Tibial nerve (tissue), 4 donors: ENCODE measurements at regions not wholly inside any gene's neighbourhood (a gene's known extent, or its start where the extent isn't known, plus 50 kb on each side); places are given as distances from the start of the nearest gene placed in this dataset.

Experiments
- DNase-seq, 2 donors: peaks; one replicate each; pipeline ENCODE4 v3.0.0-alpha.2; 2019; ENCODE audit warnings: low spot score in 2 of 2
- H3K27ac ChIP-seq, 4 donors: fragments of 200-600 bp; sonication (generic) in 3 of 4; one replicate each; pipeline ENCODE4 v1.5.1; 2017 to 2019; ENCODE audit warnings: mild to moderate bottlenecking in 1 of 4
- H3K27me3 ChIP-seq, 2 donors: fragments of 200-600 bp; sonication (generic) in 1 of 2; one replicate each; pipeline versions ENCODE4 v1.5.1 to v1.6.0; 2017 to 2019
- H3K36me3 ChIP-seq, 3 donors: fragments of 200-600 bp; sonication (generic); one replicate each; pipeline ENCODE4 v1.5.1; 2018 to 2019
- H3K4me1 ChIP-seq, 4 donors: fragments of 200-600 bp; sonication (generic) in 3 of 4; one replicate each; pipeline ENCODE4 v1.5.1; 2017 to 2019
- H3K4me3 ChIP-seq, 4 donors: fragments of 200-600 bp; sonication (generic) in 3 of 4; one replicate each; pipeline ENCODE4 v1.5.1; 2017 to 2019; ENCODE audit warnings: mild to moderate bottlenecking in 1 of 4, moderate library complexity in 1 of 4
- H3K9me3 ChIP-seq, 4 donors: fragments of 200-600 bp; sonication (generic) in 3 of 4; one replicate each; pipeline ENCODE4 v1.5.1; 2017 to 2019
- EP300 ChIP-seq, 2 donors: sonication (generic); formaldehyde crosslinking; IDR thresholded peaks; one replicate each; pipeline ENCODE4 v1.6.1; 2017; ENCODE audit warnings: antibody characterized with exemption in 2 of 2, mild to moderate bottlenecking in 1 of 2
- POLR2A ChIP-seq, 2 donors: fragments of 450-650 bp; IDR thresholded peaks; one replicate each; pipeline ENCODE4 v1.6.1; 2017; ENCODE audit warnings: antibody characterized with exemption in 2 of 2, mild to moderate bottlenecking in 2 of 2, moderate library complexity in 2 of 2
- WGBS, 2 donors: methylation state at CpG; one replicate each; pipeline ENCODE4 v1.1.5; 2018; 5-methylcytosine and 5-hydroxymethylcytosine counted together
- TF ChIP-seq, protein P1 (sequence below), 5 experiments: fragments of 200-600 bp in 3 of 5; fragments of 450-650 bp in 2 of 5; sonication (generic) in 3 of 5; IDR thresholded peaks; one replicate each; pipeline ENCODE4 v1.5.1; 2016 to 2019; ENCODE audit warnings: antibody characterized with exemption in 5 of 5, mild to moderate bottlenecking in 3 of 5, moderate library complexity in 2 of 5

DNA sequence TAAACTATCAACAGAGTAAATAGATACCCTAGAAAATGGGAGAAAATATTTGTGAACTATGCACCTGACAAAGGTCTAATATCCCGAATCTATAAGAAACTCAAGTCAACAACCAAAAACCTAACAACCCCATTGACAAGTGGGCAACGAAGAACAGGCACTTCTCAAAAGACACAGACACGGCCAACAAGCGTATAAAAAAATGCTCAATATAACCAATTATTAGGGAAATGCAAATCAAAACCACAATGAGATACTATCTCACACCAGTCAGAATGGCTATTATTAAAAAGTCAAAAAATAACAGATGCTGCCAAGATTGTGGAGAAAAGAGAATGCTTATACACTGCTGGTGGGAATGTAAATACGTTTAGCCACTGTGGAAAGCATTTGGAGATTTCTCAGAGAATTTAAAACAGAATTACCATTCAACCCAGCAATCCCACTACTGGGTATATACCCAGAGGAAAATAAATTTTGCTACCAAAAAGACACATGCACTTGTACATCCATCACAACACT is 63.2 kb upstream of the CAV2 start:
- no peak for DNase-seq
- H3K27me3 ChIP-seq = no peaks in the 10 kb centered on the region
- H3K4me3 ChIP-seq = no peak overlapping the region
- H3K9me3 ChIP-seq = no peaks in the 10 kb centered on the region
- TF ChIP-seq POLR2A (IDR thresholded peaks at IDR 0.05) (no peak), EP300 (IDR thresholded peaks at IDR 0.05) (no peak)
- TF ChIP-seq, protein P1, sequence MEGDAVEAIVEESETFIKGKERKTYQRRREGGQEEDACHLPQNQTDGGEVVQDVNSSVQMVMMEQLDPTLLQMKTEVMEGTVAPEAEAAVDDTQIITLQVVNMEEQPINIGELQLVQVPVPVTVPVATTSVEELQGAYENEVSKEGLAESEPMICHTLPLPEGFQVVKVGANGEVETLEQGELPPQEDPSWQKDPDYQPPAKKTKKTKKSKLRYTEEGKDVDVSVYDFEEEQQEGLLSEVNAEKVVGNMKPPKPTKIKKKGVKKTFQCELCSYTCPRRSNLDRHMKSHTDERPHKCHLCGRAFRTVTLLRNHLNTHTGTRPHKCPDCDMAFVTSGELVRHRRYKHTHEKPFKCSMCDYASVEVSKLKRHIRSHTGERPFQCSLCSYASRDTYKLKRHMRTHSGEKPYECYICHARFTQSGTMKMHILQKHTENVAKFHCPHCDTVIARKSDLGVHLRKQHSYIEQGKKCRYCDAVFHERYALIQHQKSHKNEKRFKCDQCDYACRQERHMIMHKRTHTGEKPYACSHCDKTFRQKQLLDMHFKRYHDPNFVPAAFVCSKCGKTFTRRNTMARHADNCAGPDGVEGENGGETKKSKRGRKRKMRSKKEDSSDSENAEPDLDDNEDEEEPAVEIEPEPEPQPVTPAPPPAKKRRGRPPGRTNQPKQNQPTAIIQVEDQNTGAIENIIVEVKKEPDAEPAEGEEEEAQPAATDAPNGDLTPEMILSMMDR (IDR thresholded peaks at IDR 0.05) = no peak
- no peaks in the 10 kb centered on the region for H3K36me3 ChIP-seq
- peaks cover 0 to 42% (median 0%) of the 10 kb centered on the region in 4 donors for H3K4me1 ChIP-seq
- 67 to 71% methylated on average over 5 of the region's 5 CpGs for WGBS, 2 donors
- H3K27ac ChIP-seq = no peak overlapping the region

DNA sequence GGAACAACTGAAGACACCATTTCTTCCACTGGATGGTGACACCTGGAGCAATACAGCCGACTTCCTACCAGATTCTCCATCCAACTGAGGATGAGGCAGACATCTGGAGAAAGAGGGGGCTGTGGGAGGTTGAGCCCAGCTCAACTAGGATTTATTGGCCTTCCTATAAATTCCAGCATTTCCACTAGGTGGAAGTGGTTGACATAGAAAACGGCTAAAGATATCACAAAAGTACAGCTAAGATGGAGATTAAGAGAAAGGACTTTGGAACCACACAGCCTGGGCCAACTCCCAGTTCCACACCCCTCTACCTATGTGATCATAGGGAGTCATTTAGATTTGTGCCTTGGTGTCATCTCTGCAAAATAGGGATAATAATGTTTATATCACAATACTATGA is 61.3 kb upstream of the CAV2 start:
- no peak for TF ChIP-seq POLR2A (IDR thresholded peaks at IDR 0.05)
- TF ChIP-seq, protein P1 (IDR thresholded peaks at IDR 0.05) = no peak
- no peak for TF ChIP-seq EP300 (IDR thresholded peaks at IDR 0.05)
- H3K27ac ChIP-seq = no peak overlapping the region
- no peaks in the 10 kb centered on the region for H3K27me3 ChIP-seq
- H3K4me1 ChIP-seq = peaks cover 0 to 52% (median 0%) of the 10 kb centered on the region in 4 donors
- H3K36me3 ChIP-seq = no peaks in the 10 kb centered on the region
- no peaks in the 10 kb centered on the region for H3K9me3 ChIP-seq
- 69 to 77% methylated on average over 2 of the region's 2 CpGs for WGBS, 2 donors
- DNase-seq = no peak
- H3K4me3 ChIP-seq = no peak overlapping the region

DNA sequence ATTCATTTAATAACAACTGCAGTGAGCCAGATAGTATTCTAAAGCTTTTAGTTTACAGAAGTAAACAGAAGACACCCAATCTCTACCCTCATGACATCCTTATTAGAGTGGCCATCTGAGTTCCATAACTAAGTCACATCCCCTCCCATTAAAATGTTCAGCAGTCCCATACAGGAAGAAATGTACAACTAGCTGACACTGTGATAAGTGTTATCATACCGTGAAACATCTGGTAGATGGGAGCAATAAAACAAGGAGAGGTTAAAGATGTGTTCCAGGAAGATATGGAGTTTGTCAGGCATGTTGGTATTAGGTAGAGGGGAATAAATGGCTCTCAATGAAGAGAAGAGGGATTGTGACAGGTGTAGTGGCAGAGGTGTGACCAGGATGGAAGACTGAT is 60.5 kb upstream of the CAV2 start:
- no peak for TF ChIP-seq EP300 (IDR thresholded peaks at IDR 0.05)
- TF ChIP-seq, protein P1 (IDR thresholded peaks at IDR 0.05) = no peak
- TF ChIP-seq POLR2A (IDR thresholded peaks at IDR 0.05) = no peak
- H3K9me3 ChIP-seq = no peaks in the 10 kb centered on the region
- no peak for DNase-seq
- peak overlapping the region in 1 of 4 donors; percentile 18 for H3K27ac ChIP-seq
- WGBS, 2 donors = 79 to 95% methylated on average over 1 of the region's 1 CpG
- no peaks in the 10 kb centered on the region for H3K36me3 ChIP-seq
- peaks cover 0 to 45% (median 0%) of the 10 kb centered on the region in 4 donors for H3K4me1 ChIP-seq
- H3K27me3 ChIP-seq = no peaks in the 10 kb centered on the region
- H3K4me3 ChIP-seq = no peak overlapping the region

DNA sequence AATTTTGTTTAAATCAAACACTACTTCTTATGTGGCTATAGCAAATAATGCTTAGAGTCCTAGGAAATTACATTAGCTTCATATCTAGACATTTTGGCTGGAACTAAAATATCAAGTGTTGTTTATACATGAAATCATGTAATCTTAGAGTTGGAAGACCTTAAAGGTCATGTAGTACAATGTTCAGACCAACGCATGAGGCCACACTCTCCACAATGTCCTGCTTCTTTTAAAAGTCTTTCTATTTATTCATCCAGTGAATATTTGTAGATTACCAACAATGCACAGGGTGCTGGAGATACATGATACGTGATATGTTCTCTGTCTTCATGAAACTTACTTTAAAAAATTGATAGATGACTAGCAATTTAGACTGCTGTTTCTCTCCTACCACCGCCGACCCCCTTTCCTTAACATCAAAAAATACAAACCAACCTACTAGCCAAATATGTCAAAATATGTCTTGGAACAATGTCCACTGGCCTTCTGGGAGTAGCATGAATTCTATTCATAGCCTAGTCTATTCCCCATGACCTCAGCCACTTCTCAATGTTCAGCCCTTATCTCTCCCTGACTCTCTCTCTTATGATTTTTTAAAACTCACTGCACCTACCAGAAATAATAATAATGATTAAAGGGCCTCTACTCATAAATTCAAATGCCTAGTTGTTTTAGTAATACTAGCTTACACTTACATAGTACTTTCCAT is 59.5 kb upstream of the CAV2 start:
- 59% methylated on average over 4 of the region's 4 CpGs for WGBS, 2 donors

DNA sequence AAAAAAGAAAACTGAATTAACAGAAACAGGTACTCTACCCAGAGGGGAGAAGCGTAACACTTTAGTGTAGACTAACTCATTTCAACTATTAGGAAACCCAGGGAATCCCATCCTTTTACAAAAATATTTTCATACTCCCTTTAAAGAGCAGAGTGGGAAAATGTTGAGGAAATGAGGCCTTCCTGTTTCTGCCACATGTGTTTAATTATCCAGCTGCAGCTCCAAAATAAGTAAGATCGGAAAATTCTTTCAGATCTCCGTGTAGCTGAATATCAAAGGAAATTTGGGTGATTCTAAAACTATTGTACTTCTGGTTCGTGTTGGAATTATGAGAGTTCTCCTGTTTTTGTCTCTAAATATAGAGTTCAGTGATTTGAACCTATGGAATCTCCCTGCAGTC is 58.0 kb upstream of the CAV2 start:
- WGBS, 2 donors = 52 to 56% methylated on average over 4 of the region's 4 CpGs
- Histone ChIP-seq H3K27me3 (no peaks in the 10 kb centered on the region), H3K4me1 (peaks cover 0 to 32% (median 0%) of the 10 kb centered on the region in 4 donors), H3K4me3 (no peak overlapping the region), H3K36me3 (no peaks in the 10 kb centered on the region), H3K9me3 (no peaks in the 10 kb centered on the region), H3K27ac (peak overlapping the region; percentile 37 to 81 (median 58))
- TF ChIP-seq EP300 (IDR thresholded peaks at IDR 0.05) (peak in 1 of 2 donors; percentile 42), POLR2A (IDR thresholded peaks at IDR 0.05) (no peak)
- TF ChIP-seq, protein P1 (IDR thresholded peaks at IDR 0.05) = no peak
- DNase-seq = no peak

More for the DNA sequence above, 59.5 kb upstream of the CAV2 start:
- no peaks in the 10 kb centered on the region for H3K9me3 ChIP-seq
- H3K4me1 ChIP-seq = peaks cover 0 to 35% (median 0%) of the 10 kb centered on the region in 4 donors
- H3K27me3 ChIP-seq = no peaks in the 10 kb centered on the region
- peak overlapping the region in 2 of 4 donors; percentile 18 to 73 for H3K27ac ChIP-seq
- TF ChIP-seq POLR2A (IDR thresholded peaks at IDR 0.05) (no peak), EP300 (IDR thresholded peaks at IDR 0.05) (no peak)
- TF ChIP-seq, protein P1 (IDR thresholded peaks at IDR 0.05) = no peak
- H3K36me3 ChIP-seq = no peaks in the 10 kb centered on the region
- no peak overlapping the region for H3K4me3 ChIP-seq
- no peak for DNase-seq
